B cell (primary cell): ENCODE measurements at regions not wholly inside any gene's neighbourhood (a gene's known extent, or its start where the extent isn't known, plus 50 kb on each side); places are given as distances from the start of the nearest gene placed in this dataset.

ENCODE experiments used
- ATAC-seq: fragments of 200-7000 bp; cut with Tn5 transposase; one replicate; pipeline ENCODE4 v1.10.0; 2021; ENCODE audit warnings: low read depth, mild to moderate bottlenecking, moderate number of reproducible peaks, moderate library complexity
- CTCF ChIA-PET: fragments of 350-600 bp; sonication (Branson Sonifier 250); formaldehyde crosslinking; loops from one replicate; lab custom pipeline; 2021; ENCODE audit warnings: antibody characterized with exemption, inconsistent platforms; lab: Charles Lee
- POLR2A ChIA-PET: fragments of 350-600 bp; sonication (Branson Sonifier 250); formaldehyde crosslinking; loops from one replicate; lab custom pipeline; 2021; ENCODE audit warnings: antibody characterized with exemption; lab: Charles Lee
- DNase-seq: peaks from one replicate; pipeline ENCODE4 v3.0.0; 2013
- H2AFZ ChIP-seq: 2 replicates; pipeline ENCODE4 v1.6.1; 2012; ENCODE audit warnings: mild to moderate bottlenecking, low read depth, low read length; ENCODE audit not compliant: insufficient read depth, poor library complexity, severe bottlenecking
- H3K27ac ChIP-seq, 2 donors: 1 replicate in 1 of 2; 2 replicates in 1 of 2; pipeline ENCODE4 v1.5.1; 2012 to 2013; ENCODE audit warnings: low read length in 2 of 2, mild to moderate bottlenecking in 2 of 2, moderate library complexity in 1 of 2
- H3K27me3 ChIP-seq, 4 experiments: fragments of 200-600 bp in 1 of 4; sonication (generic) in 1 of 4; replicated peaks in 1 of 4; 1 replicate in 2 of 4; 2 replicates in 2 of 4; pipeline versions ENCODE4 v1.6.1 to v1.7.0; 2013 to 2016; ENCODE audit warnings: low read length in 3 of 4, mild to moderate bottlenecking in 2 of 4, mixed read lengths in 1 of 4, moderate library complexity in 1 of 4; ENCODE audit not compliant: insufficient read depth in 4 of 4, control insufficient read depth in 3 of 4; ENCODE audit errors: control extremely low read depth in 1 of 4
- H3K36me3 ChIP-seq, 2 experiments: replicated peaks in 1 of 2; 1 replicate in 1 of 2; 2 replicates in 1 of 2; pipeline versions ENCODE4 v1.6.1 to v1.7.1; 2013; ENCODE audit warnings: low read length in 1 of 2; ENCODE audit not compliant: insufficient read depth in 2 of 2, control insufficient read depth in 1 of 2; ENCODE audit errors: control extremely low read depth in 1 of 2, extremely low read depth in 1 of 2
- H3K4me1 ChIP-seq, 2 donors: fragments of 200-600 bp in 1 of 2; sonication (generic) in 1 of 2; 1 replicate in 1 of 2; 2 replicates in 1 of 2; pipeline versions ENCODE4 v1.5.1 to v1.6.1; 2013 to 2017; ENCODE audit warnings: low read length in 2 of 2; ENCODE audit not compliant: control insufficient read depth in 2 of 2, insufficient read depth in 2 of 2
- H3K4me2 ChIP-seq: replicated peaks from 2 replicates; pipeline ENCODE3; 2012; ENCODE audit warnings: mild to moderate bottlenecking, low read depth, low read length; ENCODE audit not compliant: poor library complexity, severe bottlenecking
- H3K4me3 ChIP-seq, 5 experiments: fragments of 200-600 bp in 1 of 5; sonication (generic) in 1 of 5; 1 replicate in 3 of 5; 2 replicates in 2 of 5; pipeline versions ENCODE4 v1.5.1 to v1.7.0; 2011 to 2016; ENCODE audit warnings: low read length in 4 of 5, mild to moderate bottlenecking in 4 of 5, low read depth in 2 of 5, control low read depth in 1 of 5, moderate library complexity in 1 of 5; ENCODE audit not compliant: insufficient read depth in 1 of 5; ENCODE audit errors: control extremely low read depth in 1 of 5, extremely low read depth in 1 of 5
- H3K79me2 ChIP-seq: fragments of 200-600 bp; sonication (generic); one replicate; pipeline ENCODE4 v1.6.0; 2016; ENCODE audit warnings: low read length; ENCODE audit not compliant: control insufficient read depth, insufficient read depth
- H3K9ac ChIP-seq: fragments of 200-600 bp; sonication (generic); 2 replicates; pipeline ENCODE4 v1.6.1; 2017; ENCODE audit warnings: mild to moderate bottlenecking, low read length, moderate library complexity
- H3K9me3 ChIP-seq, 3 donors: one replicate each; pipeline versions ENCODE4 v1.6.1 to v1.7.1; 2013; ENCODE audit warnings: low read length in 2 of 3; ENCODE audit not compliant: control insufficient read depth in 2 of 3, insufficient read depth in 1 of 3; ENCODE audit errors: control extremely low read depth in 1 of 3
- H4K20me1 ChIP-seq: 2 replicates; pipeline ENCODE4 v1.6.0; 2012; ENCODE audit warnings: mild to moderate bottlenecking, low read length; ENCODE audit not compliant: insufficient read depth, control insufficient read depth, poor library complexity, severe bottlenecking
- H3K27ac Mint-ChIP-seq: one replicate; pipeline ENCODE4 v1.8.0; 2021; ENCODE audit warnings: mixed read lengths
- H3K27me3 Mint-ChIP-seq: one replicate; pipeline ENCODE4 v1.8.0; 2021; ENCODE audit warnings: mixed read lengths
- H3K4me1 Mint-ChIP-seq: one replicate; pipeline ENCODE4 v1.8.0; 2021; ENCODE audit warnings: mixed read lengths
- H3K4me3 Mint-ChIP-seq: one replicate; pipeline ENCODE4 v1.8.0; 2021; ENCODE audit warnings: mixed read lengths
- H3K9me3 Mint-ChIP-seq: one replicate; pipeline ENCODE4 v1.8.0; 2022; ENCODE audit warnings: mixed read lengths; ENCODE audit not compliant: insufficient read depth
- EZH2 ChIP-seq: IDR thresholded peaks from 2 replicates; pipeline ENCODE4 v1.6.1; 2012; ENCODE audit warnings: borderline replicate concordance, low read depth, mild to moderate bottlenecking, moderate library complexity, low read length; ENCODE audit not compliant: insufficient read depth, poor library complexity, severe bottlenecking
- WGBS: methylation state at CpG from one replicate; pipeline ENCODE4 v1.1.5; 2013; ENCODE audit warnings: missing lambda C conversion rate; ENCODE audit not compliant: insufficient coverage; 5-methylcytosine and 5-hydroxymethylcytosine counted together
- intact Hi-C: fragments of 100-400 bp; cut with micrococcal nuclease; formaldehyde crosslinking; loops from one replicate; pipeline ENCODE4 v1.10.0; 2022
- TF ChIP-seq, protein P1 (sequence below): fragments of 200-600 bp; IDR thresholded peaks from one replicate; pipeline ENCODE4 v1.8.0; 2022; ENCODE audit warnings: antibody characterized with exemption, mild to moderate bottlenecking

DNA sequence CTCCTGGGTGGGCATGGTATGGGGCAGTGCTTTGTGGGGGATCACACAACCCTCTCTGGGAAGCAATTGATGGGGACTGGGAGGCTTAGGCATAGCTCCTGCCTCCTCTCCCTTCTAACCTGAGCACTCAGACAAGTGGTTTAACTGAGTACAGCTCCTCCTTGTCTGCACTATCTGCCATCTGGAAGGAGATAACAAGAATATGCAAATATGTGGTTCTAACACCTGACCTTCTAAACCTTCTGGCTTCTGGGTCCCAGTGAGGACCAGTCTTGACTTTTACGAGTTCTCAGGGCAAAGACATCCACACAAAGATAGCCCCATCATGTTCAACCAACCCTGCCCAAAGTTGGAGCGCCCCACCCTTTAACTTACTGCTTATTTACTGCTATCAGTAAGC, 381.0 kb upstream of the TSHZ3 start:
- H3K9me3 ChIP-seq = peaks cover 0 to 33% (median 0%) of the 10 kb centered on the region in 3 donors
- H3K36me3 ChIP-seq = no peaks in the 10 kb centered on the region
- no peak overlapping the region for H3K9ac ChIP-seq
- no CpG with 5 or more reads among the region's 2 CpGs for WGBS
- H3K27ac Mint-ChIP-seq = no peak overlapping the region
- H3K9me3 Mint-ChIP-seq = no peaks in the 10 kb centered on the region
- ATAC-seq (no peak), DNase-seq (no peak)
- no peaks in the 10 kb centered on the region for H3K4me1 Mint-ChIP-seq
- CTCF ChIA-PET = no interaction called here
- H3K27me3 ChIP-seq = no peaks in the 10 kb centered on the region
- POLR2A ChIA-PET = no interaction called here
- H3K4me3 ChIP-seq = no peak overlapping the region
- intact Hi-C loops = no loop called here
- H4K20me1 ChIP-seq = no peaks in the 10 kb centered on the region
- no peak overlapping the region for H3K4me3 Mint-ChIP-seq
- no peaks in the 10 kb centered on the region for H3K4me1 ChIP-seq
- H3K27me3 Mint-ChIP-seq = no peaks in the 10 kb centered on the region
- H2AFZ ChIP-seq = no peak overlapping the region
- H3K27ac ChIP-seq = no peak overlapping the region
- no peaks in the 10 kb centered on the region for H3K79me2 ChIP-seq
- TF ChIP-seq, protein P1, sequence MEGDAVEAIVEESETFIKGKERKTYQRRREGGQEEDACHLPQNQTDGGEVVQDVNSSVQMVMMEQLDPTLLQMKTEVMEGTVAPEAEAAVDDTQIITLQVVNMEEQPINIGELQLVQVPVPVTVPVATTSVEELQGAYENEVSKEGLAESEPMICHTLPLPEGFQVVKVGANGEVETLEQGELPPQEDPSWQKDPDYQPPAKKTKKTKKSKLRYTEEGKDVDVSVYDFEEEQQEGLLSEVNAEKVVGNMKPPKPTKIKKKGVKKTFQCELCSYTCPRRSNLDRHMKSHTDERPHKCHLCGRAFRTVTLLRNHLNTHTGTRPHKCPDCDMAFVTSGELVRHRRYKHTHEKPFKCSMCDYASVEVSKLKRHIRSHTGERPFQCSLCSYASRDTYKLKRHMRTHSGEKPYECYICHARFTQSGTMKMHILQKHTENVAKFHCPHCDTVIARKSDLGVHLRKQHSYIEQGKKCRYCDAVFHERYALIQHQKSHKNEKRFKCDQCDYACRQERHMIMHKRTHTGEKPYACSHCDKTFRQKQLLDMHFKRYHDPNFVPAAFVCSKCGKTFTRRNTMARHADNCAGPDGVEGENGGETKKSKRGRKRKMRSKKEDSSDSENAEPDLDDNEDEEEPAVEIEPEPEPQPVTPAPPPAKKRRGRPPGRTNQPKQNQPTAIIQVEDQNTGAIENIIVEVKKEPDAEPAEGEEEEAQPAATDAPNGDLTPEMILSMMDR = no peak
- no peak for TF ChIP-seq EZH2
- H3K4me2 ChIP-seq = no peak overlapping the region

DNA sequence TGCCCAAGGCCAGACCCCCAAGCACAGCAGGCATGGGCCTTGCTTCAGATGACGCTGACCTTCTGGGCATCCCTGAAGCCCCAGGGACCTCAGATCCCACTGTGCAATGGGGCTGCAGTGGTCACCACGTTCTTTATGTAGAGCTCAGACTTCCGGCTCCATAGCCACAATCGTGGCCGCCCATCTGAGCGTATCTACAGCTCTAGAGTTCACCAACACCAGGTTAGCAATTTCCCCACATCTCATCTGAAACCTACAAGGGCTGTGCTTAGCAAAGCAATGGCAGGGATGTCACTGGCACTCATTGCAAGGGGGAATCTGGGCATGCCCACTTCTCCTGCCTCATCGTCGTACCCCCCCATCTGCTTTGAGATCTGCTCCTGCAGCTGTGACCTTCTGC, 384.4 kb upstream of the TSHZ3 start:
- Histone ChIP-seq H3K36me3 (no peaks in the 10 kb centered on the region), H3K27ac (no peak overlapping the region), H4K20me1 (no peaks in the 10 kb centered on the region), H3K79me2 (no peaks in the 10 kb centered on the region), H3K4me1 (no peaks in the 10 kb centered on the region), H2AFZ (no peak overlapping the region), H3K9ac (no peak overlapping the region), H3K4me2 (no peak overlapping the region), H3K9me3 (peaks cover 0 to 32% (median 0%) of the 10 kb centered on the region in 3 donors), H3K4me3 (no peak overlapping the region), H3K27me3 (no peaks in the 10 kb centered on the region)
- ChIA-PET POLR2A (no interaction called here), CTCF (no interaction called here)
- Mint-ChIP-seq H3K27me3 (no peaks in the 10 kb centered on the region), H3K9me3 (no peaks in the 10 kb centered on the region), H3K27ac (no peak overlapping the region), H3K4me1 (no peaks in the 10 kb centered on the region), H3K4me3 (no peak overlapping the region)
- no peak for DNase-seq
- no peak for ATAC-seq
- intact Hi-C loops = no loop called here
- 83% methylated on average over 7 of the region's 8 CpGs for WGBS
- TF ChIP-seq, protein P1 = no peak
- no peak for TF ChIP-seq EZH2
